B cell (primary cell): ENCODE measurements at regions not wholly inside any gene's neighbourhood (a gene's known extent, or its start where the extent isn't known, plus 50 kb on each side); places are given as distances from the start of the nearest gene placed in this dataset.

Source experiments
- ATAC-seq: fragments of 200-7000 bp; cut with Tn5 transposase; one replicate; pipeline ENCODE4 v1.10.0; 2021; ENCODE audit warnings: low read depth, mild to moderate bottlenecking, moderate number of reproducible peaks, moderate library complexity
- CTCF ChIA-PET: fragments of 350-600 bp; sonication (Branson Sonifier 250); formaldehyde crosslinking; loops from one replicate; lab custom pipeline; 2021; ENCODE audit warnings: antibody characterized with exemption, inconsistent platforms; lab: Charles Lee
- POLR2A ChIA-PET: fragments of 350-600 bp; sonication (Branson Sonifier 250); formaldehyde crosslinking; loops from one replicate; lab custom pipeline; 2021; ENCODE audit warnings: antibody characterized with exemption; lab: Charles Lee
- DNase-seq: peaks from one replicate; pipeline ENCODE4 v3.0.0; 2013
- H2AFZ ChIP-seq: 2 replicates; pipeline ENCODE4 v1.6.1; 2012; ENCODE audit warnings: mild to moderate bottlenecking, low read depth, low read length; ENCODE audit not compliant: insufficient read depth, poor library complexity, severe bottlenecking
- H3K27ac ChIP-seq, 2 donors: 1 replicate in 1 of 2; 2 replicates in 1 of 2; pipeline ENCODE4 v1.5.1; 2012 to 2013; ENCODE audit warnings: low read length in 2 of 2, mild to moderate bottlenecking in 2 of 2, moderate library complexity in 1 of 2
- H3K27me3 ChIP-seq, 4 experiments: fragments of 200-600 bp in 1 of 4; sonication (generic) in 1 of 4; replicated peaks in 1 of 4; 1 replicate in 2 of 4; 2 replicates in 2 of 4; pipeline versions ENCODE4 v1.6.1 to v1.7.0; 2013 to 2016; ENCODE audit warnings: low read length in 3 of 4, mild to moderate bottlenecking in 2 of 4, mixed read lengths in 1 of 4, moderate library complexity in 1 of 4; ENCODE audit not compliant: insufficient read depth in 4 of 4, control insufficient read depth in 3 of 4; ENCODE audit errors: control extremely low read depth in 1 of 4
- H3K36me3 ChIP-seq, 2 experiments: replicated peaks in 1 of 2; 1 replicate in 1 of 2; 2 replicates in 1 of 2; pipeline versions ENCODE4 v1.6.1 to v1.7.1; 2013; ENCODE audit warnings: low read length in 1 of 2; ENCODE audit not compliant: insufficient read depth in 2 of 2, control insufficient read depth in 1 of 2; ENCODE audit errors: control extremely low read depth in 1 of 2, extremely low read depth in 1 of 2
- H3K4me1 ChIP-seq, 2 donors: fragments of 200-600 bp in 1 of 2; sonication (generic) in 1 of 2; 1 replicate in 1 of 2; 2 replicates in 1 of 2; pipeline versions ENCODE4 v1.5.1 to v1.6.1; 2013 to 2017; ENCODE audit warnings: low read length in 2 of 2; ENCODE audit not compliant: control insufficient read depth in 2 of 2, insufficient read depth in 2 of 2
- H3K4me2 ChIP-seq: replicated peaks from 2 replicates; pipeline ENCODE3; 2012; ENCODE audit warnings: mild to moderate bottlenecking, low read depth, low read length; ENCODE audit not compliant: poor library complexity, severe bottlenecking
- H3K4me3 ChIP-seq, 5 experiments: fragments of 200-600 bp in 1 of 5; sonication (generic) in 1 of 5; 1 replicate in 3 of 5; 2 replicates in 2 of 5; pipeline versions ENCODE4 v1.5.1 to v1.7.0; 2011 to 2016; ENCODE audit warnings: low read length in 4 of 5, mild to moderate bottlenecking in 4 of 5, low read depth in 2 of 5, control low read depth in 1 of 5, moderate library complexity in 1 of 5; ENCODE audit not compliant: insufficient read depth in 1 of 5; ENCODE audit errors: control extremely low read depth in 1 of 5, extremely low read depth in 1 of 5
- H3K79me2 ChIP-seq: fragments of 200-600 bp; sonication (generic); one replicate; pipeline ENCODE4 v1.6.0; 2016; ENCODE audit warnings: low read length; ENCODE audit not compliant: control insufficient read depth, insufficient read depth
- H3K9ac ChIP-seq: fragments of 200-600 bp; sonication (generic); 2 replicates; pipeline ENCODE4 v1.6.1; 2017; ENCODE audit warnings: mild to moderate bottlenecking, low read length, moderate library complexity
- H3K9me3 ChIP-seq, 3 donors: one replicate each; pipeline versions ENCODE4 v1.6.1 to v1.7.1; 2013; ENCODE audit warnings: low read length in 2 of 3; ENCODE audit not compliant: control insufficient read depth in 2 of 3, insufficient read depth in 1 of 3; ENCODE audit errors: control extremely low read depth in 1 of 3
- H4K20me1 ChIP-seq: 2 replicates; pipeline ENCODE4 v1.6.0; 2012; ENCODE audit warnings: mild to moderate bottlenecking, low read length; ENCODE audit not compliant: insufficient read depth, control insufficient read depth, poor library complexity, severe bottlenecking
- H3K27ac Mint-ChIP-seq: one replicate; pipeline ENCODE4 v1.8.0; 2021; ENCODE audit warnings: mixed read lengths
- H3K27me3 Mint-ChIP-seq: one replicate; pipeline ENCODE4 v1.8.0; 2021; ENCODE audit warnings: mixed read lengths
- H3K4me1 Mint-ChIP-seq: one replicate; pipeline ENCODE4 v1.8.0; 2021; ENCODE audit warnings: mixed read lengths
- H3K4me3 Mint-ChIP-seq: one replicate; pipeline ENCODE4 v1.8.0; 2021; ENCODE audit warnings: mixed read lengths
- H3K9me3 Mint-ChIP-seq: one replicate; pipeline ENCODE4 v1.8.0; 2022; ENCODE audit warnings: mixed read lengths; ENCODE audit not compliant: insufficient read depth
- EZH2 ChIP-seq: IDR thresholded peaks from 2 replicates; pipeline ENCODE4 v1.6.1; 2012; ENCODE audit warnings: borderline replicate concordance, low read depth, mild to moderate bottlenecking, moderate library complexity, low read length; ENCODE audit not compliant: insufficient read depth, poor library complexity, severe bottlenecking
- WGBS: methylation state at CpG from one replicate; pipeline ENCODE4 v1.1.5; 2013; ENCODE audit warnings: missing lambda C conversion rate; ENCODE audit not compliant: insufficient coverage; 5-methylcytosine and 5-hydroxymethylcytosine counted together
- intact Hi-C: fragments of 100-400 bp; cut with micrococcal nuclease; formaldehyde crosslinking; loops from one replicate; pipeline ENCODE4 v1.10.0; 2022
- TF ChIP-seq, protein P1 (sequence below): fragments of 200-600 bp; IDR thresholded peaks from one replicate; pipeline ENCODE4 v1.8.0; 2022; ENCODE audit warnings: antibody characterized with exemption, mild to moderate bottlenecking

DNA sequence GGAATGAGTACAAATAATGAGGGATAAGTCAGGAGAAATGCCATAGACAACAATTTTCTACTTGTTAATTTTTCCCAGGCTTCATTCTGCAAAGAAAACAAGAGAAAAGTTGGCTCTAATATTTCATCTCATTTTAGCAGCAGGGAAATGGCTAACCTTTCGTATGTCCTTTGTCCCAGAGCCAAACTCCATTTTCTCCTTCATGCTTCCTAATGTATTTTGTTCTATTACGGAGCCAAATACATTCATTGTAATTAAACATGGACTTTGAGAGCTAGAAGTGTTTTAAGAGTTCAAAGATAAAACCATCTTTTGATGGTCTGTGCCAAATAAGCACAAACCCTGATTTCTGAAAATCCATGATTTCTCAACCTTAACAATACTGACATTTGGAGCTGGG is 136.9 kb downstream of the PTCHD4 start:
- DNase-seq (no peak), ATAC-seq (no peak)
- H3K36me3 ChIP-seq: no peaks in the 10 kb centered on the region
- H3K27me3 ChIP-seq: no peaks in the 10 kb centered on the region
- WGBS: no CpG with 5 or more reads among the region's 2 CpGs
- CTCF ChIA-PET: no interaction called here
- no peaks in the 10 kb centered on the region for H3K9me3 ChIP-seq
- Mint-ChIP-seq H3K27me3 (no peaks in the 10 kb centered on the region), H3K9me3 (peaks cover 1% of the 10 kb centered on the region), H3K4me3 (no peak overlapping the region), H3K27ac (no peak overlapping the region), H3K4me1 (no peaks in the 10 kb centered on the region)
- intact Hi-C loops: no loop called here
- no peak overlapping the region for H3K27ac ChIP-seq
- no peak overlapping the region for H3K4me2 ChIP-seq
- H3K9ac ChIP-seq: no peak overlapping the region
- no peak overlapping the region for H2AFZ ChIP-seq
- H3K4me3 ChIP-seq: no peak overlapping the region
- no peaks in the 10 kb centered on the region for H3K4me1 ChIP-seq
- no peak for TF ChIP-seq EZH2
- TF ChIP-seq, protein P1, sequence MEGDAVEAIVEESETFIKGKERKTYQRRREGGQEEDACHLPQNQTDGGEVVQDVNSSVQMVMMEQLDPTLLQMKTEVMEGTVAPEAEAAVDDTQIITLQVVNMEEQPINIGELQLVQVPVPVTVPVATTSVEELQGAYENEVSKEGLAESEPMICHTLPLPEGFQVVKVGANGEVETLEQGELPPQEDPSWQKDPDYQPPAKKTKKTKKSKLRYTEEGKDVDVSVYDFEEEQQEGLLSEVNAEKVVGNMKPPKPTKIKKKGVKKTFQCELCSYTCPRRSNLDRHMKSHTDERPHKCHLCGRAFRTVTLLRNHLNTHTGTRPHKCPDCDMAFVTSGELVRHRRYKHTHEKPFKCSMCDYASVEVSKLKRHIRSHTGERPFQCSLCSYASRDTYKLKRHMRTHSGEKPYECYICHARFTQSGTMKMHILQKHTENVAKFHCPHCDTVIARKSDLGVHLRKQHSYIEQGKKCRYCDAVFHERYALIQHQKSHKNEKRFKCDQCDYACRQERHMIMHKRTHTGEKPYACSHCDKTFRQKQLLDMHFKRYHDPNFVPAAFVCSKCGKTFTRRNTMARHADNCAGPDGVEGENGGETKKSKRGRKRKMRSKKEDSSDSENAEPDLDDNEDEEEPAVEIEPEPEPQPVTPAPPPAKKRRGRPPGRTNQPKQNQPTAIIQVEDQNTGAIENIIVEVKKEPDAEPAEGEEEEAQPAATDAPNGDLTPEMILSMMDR: no peak
- POLR2A ChIA-PET: no interaction called here
- H4K20me1 ChIP-seq: no peaks in the 10 kb centered on the region
- no peaks in the 10 kb centered on the region for H3K79me2 ChIP-seq

- POLR2A ChIA-PET: no interaction called here
- H2AFZ ChIP-seq: no peak overlapping the region
- CTCF ChIA-PET: no interaction called here
Observed at GRCh38 chr6:47970826-47971225, 140.2 kb downstream of the PTCHD4 start.

More at GRCh38 chr6:47970826-47971225, 140.2 kb downstream of the PTCHD4 start:
- H4K20me1 ChIP-seq: no peaks in the 10 kb centered on the region
- Mint-ChIP-seq H3K4me1 (no peaks in the 10 kb centered on the region), H3K27me3 (no peaks in the 10 kb centered on the region), H3K9me3 (peaks cover 5% of the 10 kb centered on the region), H3K4me3 (no peak overlapping the region), H3K27ac (no peak overlapping the region)
- no peaks in the 10 kb centered on the region for H3K79me2 ChIP-seq
- H3K27ac ChIP-seq: no peak overlapping the region
- H3K4me2 ChIP-seq: no peak overlapping the region
- ATAC-seq (no peak), DNase-seq (no peak)
- 83% methylated on average over 1 of the region's 3 CpGs for WGBS
- H3K27me3 ChIP-seq: no peaks in the 10 kb centered on the region
- TF ChIP-seq, protein P1: no peak
- H3K9me3 ChIP-seq: no peaks in the 10 kb centered on the region
- H3K4me1 ChIP-seq: no peaks in the 10 kb centered on the region
- H3K4me3 ChIP-seq: no peak overlapping the region
- H3K36me3 ChIP-seq: no peaks in the 10 kb centered on the region
- intact Hi-C loops: no loop called here
- no peak overlapping the region for H3K9ac ChIP-seq
